ENCODE measurements at regions not wholly inside any gene's neighbourhood (a gene's known extent, or its start where the extent isn't known, plus 50 kb on each side); places are given as distances from the start of the nearest gene placed in this dataset.
"Not testable (repeated sequence)": the region's sequence is repeated elsewhere in the genome, so short reads cannot be mapped to it uniquely, and the experiment has no call there.

GRCh38 chr10:61078542-61079275 lies 134.7 kb upstream of the RHOBTB1 start:
- DNase-seq = peak; percentile 18

- DNase-seq = no peak
These were observed 132.7 kb upstream of the RHOBTB1 start for GRCh38 chr10:61076572-61077114.

- DNase-seq = no peak
These were observed 129.4 kb upstream of the RHOBTB1 start for GRCh38 chr10:61073391-61073790.

GRCh38 chr10:61071580-61071979 lies 127.6 kb upstream of the RHOBTB1 start:
- DNase-seq = no peak

GRCh38 chr10:61068471-61068870 lies 124.5 kb upstream of the RHOBTB1 start:
- peak; percentile 3 for DNase-seq

- no peak for DNase-seq
These were observed 123.8 kb upstream of the RHOBTB1 start for GRCh38 chr10:61067671-61068336.

- no peak for DNase-seq
These were observed 122.8 kb upstream of the RHOBTB1 start for GRCh38 chr10:61066661-61067344.

- DNase-seq = no peak
These were observed 121.1 kb upstream of the RHOBTB1 start for GRCh38 chr10:61065051-61065450.

- no peak for DNase-seq
These were observed 120.4 kb upstream of the RHOBTB1 start for GRCh38 chr10:61064356-61064755.

- DNase-seq = no peak
These were observed 119.9 kb upstream of the RHOBTB1 start for GRCh38 chr10:61063901-61064300.

- DNase-seq = peak; percentile 15
These were observed 119.0 kb upstream of the RHOBTB1 start for GRCh38 chr10:61063034-61063433.

GRCh38 chr10:61061923-61062504 lies 118.0 kb upstream of the RHOBTB1 start:
- no peak for DNase-seq

GRCh38 chr10:61059636-61060035 lies 115.7 kb upstream of the RHOBTB1 start:
- DNase-seq = no peak

- no peak for DNase-seq
These were observed 108.7 kb upstream of the RHOBTB1 start for GRCh38 chr10:61052469-61053205.

GRCh38 chr10:61051344-61051743 lies 107.4 kb upstream of the RHOBTB1 start:
- no peak for DNase-seq

GRCh38 chr10:61050120-61050745 lies 106.2 kb upstream of the RHOBTB1 start:
- DNase-seq = no peak

- no peak for DNase-seq
These were observed 105.4 kb upstream of the RHOBTB1 start for GRCh38 chr10:61049386-61049785.

GRCh38 chr10:61047788-61048560 lies 104.0 kb upstream of the RHOBTB1 start:
- DNase-seq = no peak

- peak; percentile 44 for DNase-seq
These were observed 103.1 kb upstream of the RHOBTB1 start for GRCh38 chr10:61047081-61047480.

GRCh38 chr10:61045480-61045879 lies 101.5 kb upstream of the RHOBTB1 start:
- not testable (repeated sequence) for DNase-seq

- no peak for DNase-seq
These were observed 98.5 kb upstream of the RHOBTB1 start for GRCh38 chr10:61042533-61042932.

All from fibroblast of skin of abdomen (primary cell).